HAP-1 (cell line): ENCODE measurements at regions not wholly inside any gene's neighbourhood (a gene's known extent, or its start where the extent isn't known, plus 50 kb on each side); places are given as distances from the start of the nearest gene placed in this dataset.
A peak's percentile ranks its signal among the peaks of the same experiment; 100 is the strongest.
"Not testable (repeated sequence)": the region's sequence is repeated elsewhere in the genome, so short reads cannot be mapped to it uniquely, and the experiment has no call there.

Experiments used
- DNase-seq, 2 experiments: peaks; one replicate each; pipeline ENCODE4 v3.0.0-alpha.2; 2016 to 2020; ENCODE audit warnings: low spot score in 2 of 2
- H3K27me3 ChIP-seq: fragments of 250-450 bp; sonication (Bioruptor Pico); 2 replicates; pipeline ENCODE4 v1.5.1; 2020; ENCODE audit warnings: low read depth, mild to moderate bottlenecking, moderate library complexity
- H3K36me3 ChIP-seq: fragments of 250-450 bp; sonication (Bioruptor Pico); replicated peaks from 2 replicates; pipeline ENCODE4 v1.5.1; 2020; ENCODE audit warnings: mild to moderate bottlenecking
- H3K4me1 ChIP-seq: fragments of 250-450 bp; sonication (Bioruptor Pico); 2 replicates; pipeline ENCODE4 v1.5.1; 2020; ENCODE audit warnings: mild to moderate bottlenecking
- H3K4me3 ChIP-seq: fragments of 250-450 bp; sonication (Bioruptor Pico); 2 replicates; pipeline ENCODE4 v1.5.1; 2020; ENCODE audit warnings: mild to moderate bottlenecking, moderate library complexity
- H3K9me3 ChIP-seq: fragments of 250-450 bp; sonication (Bioruptor Pico); 2 replicates; pipeline ENCODE4 v1.5.1; 2020; ENCODE audit warnings: mild to moderate bottlenecking, moderate library complexity
- in situ Hi-C: fragments of 300-500 bp; cut with MboI; formaldehyde crosslinking; loops from 3 replicates; pipeline ENCODE4 v1.14.3; 2020; ENCODE audit warnings: low sequenced_read_pairs, inconsistent platforms, mixed read lengths

- no peaks in the 10 kb centered on the region for H3K4me1 ChIP-seq
- in situ Hi-C loops, result no loop called here
- H3K9me3 ChIP-seq, result no peaks in the 10 kb centered on the region
- no peak for DNase-seq
- H3K27me3 ChIP-seq, result no peaks in the 10 kb centered on the region
- no peak overlapping the region for H3K4me3 ChIP-seq
- no peaks in the 10 kb centered on the region for H3K36me3 ChIP-seq
These were observed 516.3 kb downstream of the ZIC3 start for GRCh38 chrX:138082251-138082650.

- Histone ChIP-seq H3K9me3 (no peaks in the 10 kb centered on the region), H3K4me3 (no peak overlapping the region), H3K4me1 (no peaks in the 10 kb centered on the region), H3K27me3 (no peaks in the 10 kb centered on the region), H3K36me3 (no peaks in the 10 kb centered on the region)
- in situ Hi-C loops, result no loop called here
- no peak for DNase-seq
These were observed 517.0 kb downstream of the ZIC3 start for GRCh38 chrX:138082896-138083295.

GRCh38 chrX:138110910-138111309 lies 545.0 kb downstream of the ZIC3 start:
- H3K4me1 ChIP-seq, H3K36me3 ChIP-seq, DNase-seq, H3K9me3 ChIP-seq, in situ Hi-C loops, H3K4me3 ChIP-seq, H3K27me3 ChIP-seq: not testable (repeated sequence)

DNA sequence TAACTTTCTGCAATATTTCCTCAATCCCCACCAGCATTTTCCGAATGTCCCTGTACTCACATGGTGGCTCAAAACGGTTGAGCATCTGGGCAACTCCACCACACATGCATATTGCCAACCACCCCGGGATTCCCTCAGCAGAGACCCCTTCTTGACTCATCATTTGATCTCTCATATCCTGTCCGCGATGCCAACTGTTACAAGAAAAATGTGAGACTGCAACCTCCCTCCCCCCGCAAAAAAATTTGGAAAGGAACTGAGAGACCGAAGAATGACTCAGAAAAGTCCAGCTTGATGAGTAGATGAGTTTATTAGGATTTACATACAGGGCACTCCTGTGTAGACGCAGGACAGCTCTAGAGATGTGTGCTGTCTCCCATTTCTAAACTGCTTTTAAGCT lies 561.4 kb downstream of the ZIC3 start:
- H3K36me3 ChIP-seq, result no peaks in the 10 kb centered on the region
- no peaks in the 10 kb centered on the region for H3K4me1 ChIP-seq
- H3K27me3 ChIP-seq, result peaks cover 5% of the 10 kb centered on the region; the same call in 1 of the 2 replicates
- in situ Hi-C loops, result no loop called here
- no peak overlapping the region for H3K4me3 ChIP-seq
- no peak for DNase-seq
- H3K9me3 ChIP-seq, result no peaks in the 10 kb centered on the region

GRCh38 chrX:138128027-138128671 lies 562.2 kb downstream of the ZIC3 start:
- Histone ChIP-seq H3K36me3 (no peaks in the 10 kb centered on the region), H3K4me1 (no peaks in the 10 kb centered on the region), H3K9me3 (no peaks in the 10 kb centered on the region), H3K27me3 (peaks cover 5% of the 10 kb centered on the region; the same call in 1 of the 2 replicates), H3K4me3 (no peak overlapping the region)
- in situ Hi-C loops, result no loop called here
- peak; percentile 57 to 59 for DNase-seq

GRCh38 chrX:138150709-138151108 lies 560.8 kb downstream of the FGF13 start:
- in situ Hi-C loops, result no loop called here

DNA sequence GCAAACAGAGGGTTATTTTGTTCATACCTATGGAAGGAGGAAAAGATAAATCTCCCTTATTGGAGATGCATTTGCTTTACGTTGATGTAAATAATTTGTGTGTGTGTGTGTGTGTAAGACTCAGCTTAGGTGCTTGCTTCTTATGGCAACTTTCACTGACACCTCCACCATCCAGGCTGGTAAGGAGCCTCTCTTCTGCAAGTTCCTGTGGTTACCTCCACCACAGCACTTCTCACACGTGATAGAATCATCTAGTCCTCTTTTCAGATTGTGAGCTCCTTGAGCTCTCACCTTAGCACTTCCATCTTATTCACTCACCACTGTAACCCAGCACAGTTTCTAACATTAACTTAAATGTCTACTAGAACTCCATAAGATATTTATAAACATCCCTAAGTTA lies 553.7 kb downstream of the FGF13 start:
- in situ Hi-C loops, result no loop called here
- Histone ChIP-seq H3K9me3 (no peaks in the 10 kb centered on the region), H3K4me3 (no peak overlapping the region), H3K27me3 (no peaks in the 10 kb centered on the region), H3K36me3 (no peaks in the 10 kb centered on the region), H3K4me1 (no peaks in the 10 kb centered on the region)
- no peak for DNase-seq

More at GRCh38 chrX:138150709-138151108, 560.8 kb downstream of the FGF13 start:
- DNase-seq, result peak in 1 of 2 experiments; percentile 17
- no peaks in the 10 kb centered on the region for H3K36me3 ChIP-seq
- no peaks in the 10 kb centered on the region for H3K9me3 ChIP-seq
- H3K4me1 ChIP-seq, result no peaks in the 10 kb centered on the region
- H3K27me3 ChIP-seq, result no peaks in the 10 kb centered on the region
- H3K4me3 ChIP-seq, result no peak overlapping the region

DNA sequence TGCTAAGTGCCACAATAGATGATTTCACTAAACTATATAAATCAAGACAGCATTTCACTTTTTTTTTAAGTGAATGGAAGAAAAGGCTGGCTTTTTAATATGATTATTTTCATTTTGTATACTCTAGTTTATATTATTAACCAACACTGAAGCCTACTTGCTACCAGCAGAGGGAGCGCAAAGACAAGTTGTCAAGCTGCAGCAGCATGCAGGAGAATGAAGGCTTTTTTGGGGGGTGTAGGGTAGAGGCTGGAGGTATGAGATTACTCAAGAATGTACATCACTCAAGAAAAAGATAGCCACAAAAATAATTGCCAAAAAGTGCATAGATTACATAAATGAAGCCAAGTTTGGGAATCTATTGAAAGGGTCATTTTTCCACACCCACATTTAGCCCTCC lies 519.5 kb downstream of the FGF13 start:
- in situ Hi-C loops, result loop anchor here (5.0 kb wide), 1 partner anchor 550 kb away; no protein-coding TSS in a partner anchor

GRCh38 chrX:138229718-138230117 lies 481.8 kb downstream of the FGF13 start:
- in situ Hi-C loops, result no loop called here
- Histone ChIP-seq H3K4me3 (no peak overlapping the region), H3K9me3 (no peaks in the 10 kb centered on the region), H3K36me3 (no peaks in the 10 kb centered on the region), H3K4me1 (no peaks in the 10 kb centered on the region), H3K27me3 (no peaks in the 10 kb centered on the region)
- no peak for DNase-seq

More for the DNA sequence above, 519.5 kb downstream of the FGF13 start:
- H3K36me3 ChIP-seq, result no peaks in the 10 kb centered on the region
- H3K4me3 ChIP-seq, result no peak overlapping the region
- DNase-seq, result peak; percentile 38 to 63
- no peaks in the 10 kb centered on the region for H3K9me3 ChIP-seq
- no peaks in the 10 kb centered on the region for H3K4me1 ChIP-seq
- H3K27me3 ChIP-seq, result peaks cover 5% of the 10 kb centered on the region; the same call in 1 of the 2 replicates

DNA sequence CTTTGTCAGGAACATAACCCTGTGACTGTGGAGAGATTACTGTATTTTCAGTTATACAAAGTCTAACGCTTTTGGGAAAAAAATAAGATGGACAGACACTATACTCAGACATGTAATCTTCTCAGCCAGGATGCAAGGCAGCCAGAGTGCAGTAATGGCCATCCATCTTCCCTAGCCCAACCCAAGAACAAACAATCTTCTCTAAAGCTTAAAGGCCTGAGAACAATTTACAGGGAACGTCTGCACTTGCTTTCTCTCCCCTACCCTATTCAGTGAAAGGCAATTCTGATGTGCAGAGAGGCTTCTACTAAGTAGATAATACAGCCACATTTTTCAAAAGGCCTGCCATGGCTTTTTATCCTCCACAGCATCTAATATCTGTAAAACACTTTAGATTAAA lies 471.3 kb downstream of the FGF13 start:
- in situ Hi-C loops, result no loop called here
- Histone ChIP-seq H3K36me3 (no peaks in the 10 kb centered on the region), H3K4me1 (no peaks in the 10 kb centered on the region), H3K27me3 (no peaks in the 10 kb centered on the region), H3K9me3 (no peaks in the 10 kb centered on the region), H3K4me3 (no peak overlapping the region)
- no peak for DNase-seq

DNA sequence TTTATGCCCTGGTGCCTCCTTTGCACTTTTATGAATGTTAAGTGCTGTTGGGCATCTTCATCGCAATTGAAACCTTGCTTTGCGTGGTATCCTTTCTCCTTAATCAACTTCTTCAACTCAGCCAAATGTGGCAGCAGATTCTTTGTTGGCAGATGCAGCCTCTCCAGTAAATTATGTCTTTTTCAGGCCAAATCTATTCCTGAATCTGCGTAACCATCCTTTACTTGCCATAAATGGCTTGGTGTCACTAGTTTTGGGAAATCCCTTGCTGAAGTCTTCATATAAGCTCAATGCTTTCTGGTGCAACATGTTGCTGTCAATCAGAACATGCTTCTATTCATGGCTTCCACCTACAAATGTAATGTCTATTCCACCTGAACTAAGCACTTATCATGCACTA lies 457.5 kb downstream of the FGF13 start:
- H3K27me3 ChIP-seq, result peaks cover 9% of the 10 kb centered on the region; the same call in 1 of the 2 replicates
- H3K36me3 ChIP-seq, result no peaks in the 10 kb centered on the region
- no peaks in the 10 kb centered on the region for H3K9me3 ChIP-seq
- H3K4me1 ChIP-seq, result no peaks in the 10 kb centered on the region
- in situ Hi-C loops, result no loop called here
- DNase-seq, result no peak
- no peak overlapping the region for H3K4me3 ChIP-seq

DNA sequence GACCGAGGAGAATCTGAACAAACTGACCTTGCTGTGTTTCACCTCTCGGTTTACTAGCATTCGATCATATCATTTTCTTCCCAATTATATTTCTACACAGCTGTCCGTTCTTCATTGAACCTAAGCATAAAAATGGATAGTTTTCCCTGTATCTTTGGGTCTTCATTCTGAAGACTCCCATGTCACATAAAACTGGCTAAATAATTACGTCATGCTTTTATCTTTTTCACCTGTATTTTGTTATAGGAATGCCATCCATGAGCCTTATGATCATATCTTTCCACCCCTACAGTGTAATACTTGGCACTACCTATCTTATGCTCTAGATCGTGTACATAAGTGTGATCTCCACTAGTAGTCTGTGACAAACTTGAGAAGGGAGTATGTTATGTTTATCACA lies 456.1 kb downstream of the FGF13 start:
- no peak overlapping the region for H3K4me3 ChIP-seq
- no peaks in the 10 kb centered on the region for H3K4me1 ChIP-seq
- H3K27me3 ChIP-seq, result peaks cover 9% of the 10 kb centered on the region; the same call in 1 of the 2 replicates
- no peak for DNase-seq
- H3K36me3 ChIP-seq, result no peaks in the 10 kb centered on the region
- H3K9me3 ChIP-seq, result no peaks in the 10 kb centered on the region
- in situ Hi-C loops, result no loop called here

DNA sequence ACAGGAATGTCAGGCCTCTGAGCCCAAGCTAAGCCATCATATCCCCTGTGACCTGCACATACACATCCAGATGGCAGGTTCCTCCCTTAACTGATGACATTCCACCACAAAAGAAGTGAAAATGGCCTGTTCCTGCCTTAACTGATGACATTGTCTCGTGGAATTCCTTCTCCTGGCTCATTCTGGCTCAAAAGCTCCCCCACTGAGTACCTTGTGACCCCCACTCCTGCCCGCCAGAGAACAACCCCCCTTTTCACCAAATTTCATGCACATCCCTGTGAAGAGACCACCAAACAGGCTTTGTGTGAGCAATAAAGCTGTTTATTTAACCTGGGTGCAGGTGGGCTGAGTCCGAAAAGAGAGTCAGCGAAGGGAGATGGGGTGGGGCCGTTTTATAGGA lies 447.4 kb downstream of the FGF13 start:
- H3K27me3 ChIP-seq, H3K4me3 ChIP-seq, DNase-seq, H3K9me3 ChIP-seq, in situ Hi-C loops, H3K4me1 ChIP-seq, H3K36me3 ChIP-seq: not testable (repeated sequence)

GRCh38 chrX:138270931-138271330 lies 440.6 kb downstream of the FGF13 start:
- no peaks in the 10 kb centered on the region for H3K4me1 ChIP-seq
- no peaks in the 10 kb centered on the region for H3K36me3 ChIP-seq
- no peaks in the 10 kb centered on the region for H3K9me3 ChIP-seq
- no peaks in the 10 kb centered on the region for H3K27me3 ChIP-seq
- no peak overlapping the region for H3K4me3 ChIP-seq
- in situ Hi-C loops, result no loop called here
- no peak for DNase-seq
